ENCODE measurements at regions not wholly inside any gene's neighbourhood (a gene's known extent, or its start where the extent isn't known, plus 50 kb on each side); places are given as distances from the start of the nearest gene placed in this dataset.

DNA sequence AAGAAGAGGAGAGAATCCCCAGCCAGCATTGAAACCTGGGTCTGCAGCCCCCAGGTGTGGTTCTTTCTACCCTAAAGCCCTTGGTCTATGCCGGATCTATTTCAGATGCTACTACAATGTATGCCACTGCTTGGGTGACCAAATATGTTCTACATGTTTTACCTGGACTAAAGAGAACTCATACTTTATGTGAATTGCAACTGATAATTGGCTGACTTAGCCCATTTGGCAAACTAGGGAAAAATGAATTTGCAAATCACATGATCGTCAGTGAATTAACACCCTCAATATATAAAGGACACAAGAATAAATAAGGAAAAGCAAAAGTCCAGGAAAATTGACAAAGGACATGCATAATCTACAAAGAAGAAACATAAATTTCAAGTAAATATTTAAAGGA, 308.8 kb upstream of the IRX2 start:
- TF ChIP-seq, protein P1, sequence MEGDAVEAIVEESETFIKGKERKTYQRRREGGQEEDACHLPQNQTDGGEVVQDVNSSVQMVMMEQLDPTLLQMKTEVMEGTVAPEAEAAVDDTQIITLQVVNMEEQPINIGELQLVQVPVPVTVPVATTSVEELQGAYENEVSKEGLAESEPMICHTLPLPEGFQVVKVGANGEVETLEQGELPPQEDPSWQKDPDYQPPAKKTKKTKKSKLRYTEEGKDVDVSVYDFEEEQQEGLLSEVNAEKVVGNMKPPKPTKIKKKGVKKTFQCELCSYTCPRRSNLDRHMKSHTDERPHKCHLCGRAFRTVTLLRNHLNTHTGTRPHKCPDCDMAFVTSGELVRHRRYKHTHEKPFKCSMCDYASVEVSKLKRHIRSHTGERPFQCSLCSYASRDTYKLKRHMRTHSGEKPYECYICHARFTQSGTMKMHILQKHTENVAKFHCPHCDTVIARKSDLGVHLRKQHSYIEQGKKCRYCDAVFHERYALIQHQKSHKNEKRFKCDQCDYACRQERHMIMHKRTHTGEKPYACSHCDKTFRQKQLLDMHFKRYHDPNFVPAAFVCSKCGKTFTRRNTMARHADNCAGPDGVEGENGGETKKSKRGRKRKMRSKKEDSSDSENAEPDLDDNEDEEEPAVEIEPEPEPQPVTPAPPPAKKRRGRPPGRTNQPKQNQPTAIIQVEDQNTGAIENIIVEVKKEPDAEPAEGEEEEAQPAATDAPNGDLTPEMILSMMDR (IDR thresholded peaks at IDR 0.05), result no peak
- no peak for TF ChIP-seq ZFX (IDR thresholded peaks at IDR 0.05; ENCODE audit: borderline replicate concordance)
